Common myeloid progenitor, CD34-positive (primary cell): ENCODE measurements at regions not wholly inside any gene's neighbourhood (a gene's known extent, or its start where the extent isn't known, plus 50 kb on each side); places are given as distances from the start of the nearest gene placed in this dataset.

Experiments used
- CTCF ChIA-PET: fragments of 350-600 bp; sonication (Branson Sonifier 250); formaldehyde crosslinking; loops from one replicate; lab custom pipeline; 2021; ENCODE audit warnings: antibody characterized with exemption; lab: Charles Lee
- POLR2A ChIA-PET: fragments of 350-600 bp; sonication (Branson Sonifier 250); formaldehyde crosslinking; loops from one replicate; lab custom pipeline; 2021; ENCODE audit warnings: antibody characterized with exemption; lab: Charles Lee
- DNase-seq, 3 donors: peaks; one replicate each; pipeline versions ENCODE4 v3.0.0 to v3.0.0-alpha.2; 2013
- H3K27ac ChIP-seq, 2 experiments: 1 replicate in 1 of 2; 2 replicates in 1 of 2; pipeline ENCODE4 v1.7.0; 2013; ENCODE audit warnings: inconsistent platforms in 2 of 2, low read length in 2 of 2, mild to moderate bottlenecking in 2 of 2, low read depth in 1 of 2, moderate library complexity in 1 of 2; ENCODE audit not compliant: severe bottlenecking in 2 of 2, insufficient read depth in 1 of 2, poor library complexity in 1 of 2
- H3K27me3 ChIP-seq, 5 experiments: replicated peaks in 2 of 5; 1 replicate in 3 of 5; 2 replicates in 2 of 5; pipeline versions ENCODE4 v1.6.1 to v1.7.0; 2013; ENCODE audit warnings: low read length in 4 of 5, mild to moderate bottlenecking in 2 of 5, moderate library complexity in 2 of 5, inconsistent platforms in 1 of 5; ENCODE audit not compliant: insufficient read depth in 5 of 5, control insufficient read depth in 4 of 5
- H3K36me3 ChIP-seq, 4 experiments: 1 replicate in 2 of 4; 2 replicates in 2 of 4; pipeline versions ENCODE4 v1.6.1 to v1.7.0; 2013; ENCODE audit warnings: low read length in 3 of 4, control low read depth in 1 of 4, mild to moderate bottlenecking in 1 of 4; ENCODE audit not compliant: control insufficient read depth in 4 of 4, insufficient read depth in 4 of 4
- H3K4me1 ChIP-seq, 4 experiments: 1 replicate in 3 of 4; 2 replicates in 1 of 4; pipeline versions ENCODE4 v1.6.1 to v1.7.1; 2013; ENCODE audit warnings: low read length in 3 of 4, mild to moderate bottlenecking in 3 of 4, control low read depth in 1 of 4, inconsistent platforms in 1 of 4, moderate library complexity in 1 of 4; ENCODE audit not compliant: control insufficient read depth in 4 of 4, insufficient read depth in 4 of 4; ENCODE audit errors: control extremely low read depth in 1 of 4
- H3K4me3 ChIP-seq, 7 experiments: 1 replicate in 4 of 7; 2 replicates in 3 of 7; pipeline versions ENCODE4 v1.5.1 to v1.7.0; 2013; ENCODE audit warnings: mild to moderate bottlenecking in 7 of 7, low read length in 6 of 7, moderate library complexity in 6 of 7, inconsistent platforms in 2 of 7, low read depth in 2 of 7, control low read depth in 1 of 7; ENCODE audit not compliant: insufficient read depth in 4 of 7, control insufficient read depth in 1 of 7; ENCODE audit errors: extremely low read depth in 1 of 7
- H3K9me3 ChIP-seq, 5 experiments: 1 replicate in 4 of 5; 2 replicates in 1 of 5; pipeline versions ENCODE4 v1.6.1 to v1.7.1; 2013; ENCODE audit warnings: low read length in 4 of 5, mild to moderate bottlenecking in 2 of 5, inconsistent platforms in 1 of 5, low read depth in 1 of 5, moderate library complexity in 1 of 5; ENCODE audit not compliant: control insufficient read depth in 4 of 5, insufficient read depth in 2 of 5; ENCODE audit errors: control extremely low read depth in 1 of 5
- WGBS: methylation state at CpG from one replicate; pipeline ENCODE4 v1.1.5; 2013; ENCODE audit not compliant: insufficient coverage; 5-methylcytosine and 5-hydroxymethylcytosine counted together

DNA sequence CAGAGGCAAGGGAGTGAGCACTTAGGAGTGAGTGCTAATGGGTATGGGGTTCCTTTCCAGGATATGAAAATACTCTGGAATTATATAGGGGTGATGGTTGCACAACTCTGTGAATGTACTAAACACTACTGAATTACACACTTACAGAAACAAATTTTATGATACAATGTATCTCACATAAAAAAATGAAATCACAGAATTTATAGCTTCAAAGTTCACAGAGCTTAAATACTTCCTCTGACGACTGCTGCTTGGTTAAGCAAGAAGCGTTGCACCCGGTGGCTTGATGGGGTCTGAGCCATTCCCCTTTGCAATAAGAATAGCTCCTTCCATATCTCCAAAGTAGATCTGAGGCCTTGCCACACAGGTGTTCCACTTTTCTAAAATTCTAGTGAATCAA, 835.1 kb downstream of the TSN start:
- H3K27me3 ChIP-seq, result no peaks in the 10 kb centered on the region
- no peak overlapping the region for H3K27ac ChIP-seq
- no peak overlapping the region for H3K4me3 ChIP-seq
- H3K9me3 ChIP-seq, result peaks cover 0 to 2% (median 0%) of the 10 kb centered on the region in 5 experiments
- CTCF ChIA-PET, result no interaction called here
- no peaks in the 10 kb centered on the region for H3K4me1 ChIP-seq
- no peaks in the 10 kb centered on the region for H3K36me3 ChIP-seq
- DNase-seq, result no peak
- 83% methylated on average over 3 of the region's 3 CpGs for WGBS
- POLR2A ChIA-PET, result no interaction called here

DNA sequence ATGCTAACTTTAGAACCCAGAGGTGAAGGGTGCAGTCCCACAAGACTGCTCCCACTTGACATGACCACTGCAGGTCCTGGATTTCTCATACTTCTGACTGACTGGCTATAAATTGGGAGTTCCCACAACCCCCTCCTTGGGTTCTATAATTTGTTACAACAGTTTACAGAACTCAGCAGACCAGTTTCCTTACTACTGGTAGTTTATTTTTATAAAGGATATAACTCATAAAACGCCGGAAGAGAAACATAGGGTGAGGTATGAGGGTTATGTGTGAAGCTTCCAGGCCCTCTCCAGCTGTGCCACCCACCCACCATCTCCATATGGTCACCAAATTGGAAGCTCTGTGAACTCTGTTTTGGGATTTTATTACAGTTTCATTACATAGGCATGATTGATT, 839.6 kb downstream of the TSN start:
- CTCF ChIA-PET, result no interaction called here
- H3K36me3 ChIP-seq, result no peaks in the 10 kb centered on the region
- WGBS, result no CpG with 5 or more reads among the region's 2 CpGs
- no peaks in the 10 kb centered on the region for H3K27me3 ChIP-seq
- no peaks in the 10 kb centered on the region for H3K4me1 ChIP-seq
- no peak for DNase-seq
- H3K4me3 ChIP-seq, result no peak overlapping the region
- H3K27ac ChIP-seq, result no peak overlapping the region
- peaks cover 0 to 2% (median 0%) of the 10 kb centered on the region in 5 experiments for H3K9me3 ChIP-seq
- POLR2A ChIA-PET, result no interaction called here

DNA sequence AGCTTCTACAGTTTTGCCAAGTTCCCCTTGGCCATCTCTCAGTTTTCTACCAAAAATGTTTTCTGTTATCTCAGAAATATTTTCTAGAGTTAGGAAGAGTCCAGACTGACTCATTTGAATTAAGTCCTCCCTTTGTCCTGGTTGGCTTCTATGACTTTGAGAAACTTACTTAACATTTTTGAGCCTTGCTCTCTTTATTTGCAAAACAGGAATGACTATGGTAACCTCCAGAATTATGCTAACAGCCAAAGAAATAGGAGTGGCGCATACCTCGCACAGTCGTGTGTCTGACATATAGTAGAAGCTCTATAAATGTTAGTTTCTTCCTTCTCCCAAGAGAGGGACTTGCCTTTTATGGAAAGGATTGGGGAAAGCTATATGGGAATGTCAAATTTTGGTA, 841.1 kb downstream of the TSN start:
- Histone ChIP-seq H3K9me3 (peaks cover 0 to 2% (median 0%) of the 10 kb centered on the region in 5 experiments), H3K4me1 (no peaks in the 10 kb centered on the region), H3K27me3 (no peaks in the 10 kb centered on the region), H3K36me3 (no peaks in the 10 kb centered on the region), H3K27ac (no peak overlapping the region), H3K4me3 (no peak overlapping the region)
- CTCF ChIA-PET, result no interaction called here
- POLR2A ChIA-PET, result no interaction called here
- no CpG with 5 or more reads among the region's 3 CpGs for WGBS
- DNase-seq, result no peak

DNA sequence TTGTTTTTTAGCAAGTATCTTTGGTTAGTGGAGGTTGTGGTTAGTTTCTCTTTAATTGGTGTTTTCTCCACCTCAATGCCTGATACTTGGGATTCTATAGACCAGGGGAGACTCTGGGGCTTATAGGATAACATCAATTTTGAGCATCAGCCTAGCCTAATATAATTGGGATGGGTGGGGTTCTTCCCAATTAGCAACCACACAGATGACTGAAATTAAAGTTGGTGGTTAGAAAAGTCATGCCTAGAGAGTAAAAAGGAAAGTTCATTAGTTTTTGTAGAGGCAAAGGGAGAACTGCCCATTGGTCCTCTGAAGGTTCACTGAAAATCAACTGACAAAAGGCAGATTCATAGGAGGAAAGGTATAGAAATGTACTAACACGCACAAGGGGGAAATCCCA, 843.3 kb downstream of the TSN start:
- Histone ChIP-seq H3K27me3 (no peaks in the 10 kb centered on the region), H3K4me3 (no peak overlapping the region), H3K4me1 (no peaks in the 10 kb centered on the region), H3K9me3 (peaks cover 0 to under 1% (median 0%) of the 10 kb centered on the region in 5 experiments), H3K36me3 (no peaks in the 10 kb centered on the region), H3K27ac (no peak overlapping the region)
- no peak for DNase-seq
- ChIA-PET CTCF (no interaction called here), POLR2A (no interaction called here)
- WGBS, result no CpG with 5 or more reads among the region's 1 CpG

DNA sequence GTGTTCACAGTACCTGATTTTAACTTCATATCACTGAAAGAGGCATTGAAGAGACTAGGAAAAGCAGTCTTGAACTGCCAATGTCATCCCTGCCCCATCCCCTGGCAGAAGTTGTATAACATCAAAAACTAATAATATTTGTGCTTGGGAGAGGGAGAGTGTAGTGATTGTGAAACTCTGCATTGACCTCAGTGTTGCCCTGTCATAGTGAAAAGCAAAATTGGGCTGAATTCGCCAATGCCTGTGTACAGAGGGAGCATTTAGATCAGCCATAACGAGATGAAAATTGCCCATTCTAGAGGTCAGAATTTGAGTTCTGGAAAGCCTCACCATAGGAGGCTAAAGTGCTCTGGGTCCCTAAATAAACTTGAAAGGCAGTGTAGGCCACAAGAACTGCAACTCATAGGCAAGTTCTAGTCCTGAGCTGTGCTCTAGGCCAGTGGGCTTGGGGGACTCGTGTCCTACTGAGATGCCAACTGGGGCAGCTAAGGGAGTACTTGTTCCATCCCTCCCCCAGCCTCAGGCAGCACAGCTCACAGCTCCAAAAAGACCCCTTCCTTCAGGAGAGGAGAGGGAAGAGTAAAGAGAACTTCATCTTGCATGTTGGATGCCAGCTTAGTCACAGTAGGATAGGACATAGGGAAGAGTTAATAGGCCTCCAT, 855.6 kb downstream of the TSN start:
- Histone ChIP-seq H3K4me3 (no peak overlapping the region), H3K4me1 (no peaks in the 10 kb centered on the region), H3K36me3 (no peaks in the 10 kb centered on the region), H3K27me3 (no peaks in the 10 kb centered on the region), H3K27ac (no peak overlapping the region), H3K9me3 (peaks cover 0 to 9% (median 1%) of the 10 kb centered on the region in 5 experiments)
- CTCF ChIA-PET, result no interaction called here
- POLR2A ChIA-PET, result no interaction called here
- 100% methylated on average over 3 of the region's 3 CpGs for WGBS
- no peak for DNase-seq

DNA sequence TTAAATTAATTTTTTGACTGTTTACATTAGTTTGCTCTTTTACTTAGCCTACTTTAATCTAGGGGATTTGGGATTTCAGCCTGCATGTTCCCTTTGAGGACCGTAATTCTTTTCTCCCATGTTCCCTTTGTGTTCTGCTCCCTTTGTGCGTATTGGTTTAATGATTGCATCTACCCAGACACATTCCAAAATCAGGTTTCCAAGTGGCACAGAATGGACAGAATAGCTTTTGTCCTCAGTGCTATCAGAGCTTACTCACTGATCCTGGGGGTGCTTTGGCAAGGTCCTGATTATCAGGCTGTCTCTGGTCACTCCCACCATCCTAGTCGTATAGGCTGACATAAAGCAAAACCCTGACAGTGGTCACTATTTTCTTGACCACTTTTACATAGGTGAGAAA, 867.5 kb downstream of the TSN start:
- ChIA-PET POLR2A (no interaction called here), CTCF (no interaction called here)

DNA sequence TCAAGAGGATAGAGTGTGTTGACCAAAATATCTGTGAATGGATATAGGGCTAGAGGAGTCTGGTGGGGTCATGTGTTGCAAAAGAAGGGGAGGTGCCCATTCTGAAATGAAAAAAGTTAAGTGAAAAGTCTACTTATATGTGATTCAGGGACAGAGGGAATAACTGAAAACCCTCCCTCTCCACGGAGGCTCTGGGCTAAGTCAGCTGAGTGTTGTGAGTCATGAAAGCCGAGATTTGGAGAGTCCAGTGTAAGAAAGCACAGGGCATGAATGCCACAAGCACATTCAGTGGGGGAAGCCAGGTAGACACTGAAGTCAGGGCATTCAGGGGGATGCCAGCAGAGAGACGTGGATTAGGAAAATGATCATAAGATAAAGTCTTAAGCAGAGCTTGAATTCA, 871.9 kb downstream of the TSN start:
- no CpG with 5 or more reads among the region's 3 CpGs for WGBS
- Histone ChIP-seq H3K27ac (no peak overlapping the region), H3K4me3 (no peak overlapping the region), H3K9me3 (no peaks in the 10 kb centered on the region), H3K27me3 (no peaks in the 10 kb centered on the region), H3K4me1 (no peaks in the 10 kb centered on the region), H3K36me3 (no peaks in the 10 kb centered on the region)
- POLR2A ChIA-PET, result no interaction called here
- DNase-seq, result no peak
- CTCF ChIA-PET, result no interaction called here

More for the DNA sequence above, 867.5 kb downstream of the TSN start:
- WGBS, result 33% methylated on average over 3 of the region's 3 CpGs
- Histone ChIP-seq H3K4me3 (no peak overlapping the region), H3K4me1 (no peaks in the 10 kb centered on the region), H3K27ac (no peak overlapping the region), H3K27me3 (no peaks in the 10 kb centered on the region), H3K36me3 (no peaks in the 10 kb centered on the region), H3K9me3 (peaks cover 0 to 4% (median 0%) of the 10 kb centered on the region in 5 experiments)
- no peak for DNase-seq
